OCI-LY7 (cell line): ENCODE measurements at regions not wholly inside any gene's neighbourhood (a gene's known extent, or its start where the extent isn't known, plus 50 kb on each side); places are given as distances from the start of the nearest gene placed in this dataset.

Experiments
- EZH2phosphoT487 ChIP-seq: fragments of 200-600 bp; sonication (generic); IDR thresholded peaks from 2 replicates; pipeline ENCODE4 v1.6.1; 2018; ENCODE audit warnings: low read depth, borderline replicate concordance, mild to moderate bottlenecking, mixed run types, antibody characterized with exemption, low read length, moderate library complexity, mixed read lengths
- TF ChIP-seq, protein P1 (sequence below): fragments of 200-600 bp; sonication (generic); conservative IDR thresholded peaks from 2 replicates; pipeline ENCODE4 v1.5.1; 2014; ENCODE audit warnings: mild to moderate bottlenecking, antibody characterized with exemption, low read length, moderate library complexity, mixed read lengths

- TF ChIP-seq, protein P1, sequence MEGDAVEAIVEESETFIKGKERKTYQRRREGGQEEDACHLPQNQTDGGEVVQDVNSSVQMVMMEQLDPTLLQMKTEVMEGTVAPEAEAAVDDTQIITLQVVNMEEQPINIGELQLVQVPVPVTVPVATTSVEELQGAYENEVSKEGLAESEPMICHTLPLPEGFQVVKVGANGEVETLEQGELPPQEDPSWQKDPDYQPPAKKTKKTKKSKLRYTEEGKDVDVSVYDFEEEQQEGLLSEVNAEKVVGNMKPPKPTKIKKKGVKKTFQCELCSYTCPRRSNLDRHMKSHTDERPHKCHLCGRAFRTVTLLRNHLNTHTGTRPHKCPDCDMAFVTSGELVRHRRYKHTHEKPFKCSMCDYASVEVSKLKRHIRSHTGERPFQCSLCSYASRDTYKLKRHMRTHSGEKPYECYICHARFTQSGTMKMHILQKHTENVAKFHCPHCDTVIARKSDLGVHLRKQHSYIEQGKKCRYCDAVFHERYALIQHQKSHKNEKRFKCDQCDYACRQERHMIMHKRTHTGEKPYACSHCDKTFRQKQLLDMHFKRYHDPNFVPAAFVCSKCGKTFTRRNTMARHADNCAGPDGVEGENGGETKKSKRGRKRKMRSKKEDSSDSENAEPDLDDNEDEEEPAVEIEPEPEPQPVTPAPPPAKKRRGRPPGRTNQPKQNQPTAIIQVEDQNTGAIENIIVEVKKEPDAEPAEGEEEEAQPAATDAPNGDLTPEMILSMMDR = no peak
- no peak for TF ChIP-seq EZH2phosphoT487
These were observed 226.8 kb downstream of the RAP2A start for GRCh38 chr13:97660594-97661260.
